HG03159 (cell line): ENCODE measurements at regions not wholly inside any gene's neighbourhood (a gene's known extent, or its start where the extent isn't known, plus 50 kb on each side); places are given as distances from the start of the nearest gene placed in this dataset.
"Not testable (repeated sequence)": the region's sequence is repeated elsewhere in the genome, so short reads cannot be mapped to it uniquely, and the experiment has no call there.

Source experiments
- ATAC-seq: cut with Tn5 transposase; IDR thresholded peaks from one replicate; pipeline ENCODE4 v1.9.1; 2021; ENCODE audit warnings: mild to moderate bottlenecking, moderate library complexity; ENCODE audit not compliant: unreplicated experiment

DNA sequence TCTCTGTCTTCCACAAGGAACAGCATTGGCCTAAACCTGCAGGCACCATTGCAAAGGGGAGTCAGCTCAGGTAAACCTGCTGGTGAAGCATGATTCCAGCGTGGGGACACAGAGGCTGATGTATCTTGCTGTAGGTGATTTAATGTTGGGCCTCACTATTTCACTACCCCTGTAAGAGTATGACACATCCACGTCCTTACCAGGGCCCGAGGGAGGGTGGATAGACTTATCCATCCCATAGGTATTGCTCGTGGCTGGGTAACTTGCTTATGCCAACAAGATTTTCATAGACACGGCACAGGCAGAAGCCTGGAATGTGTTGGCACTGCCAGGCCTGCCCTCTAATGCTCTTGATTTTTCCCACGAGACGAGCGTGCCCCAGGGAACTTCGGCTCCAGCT lies 107.4 kb upstream of the SULF2 start:
- not testable (repeated sequence) for ATAC-seq

DNA sequence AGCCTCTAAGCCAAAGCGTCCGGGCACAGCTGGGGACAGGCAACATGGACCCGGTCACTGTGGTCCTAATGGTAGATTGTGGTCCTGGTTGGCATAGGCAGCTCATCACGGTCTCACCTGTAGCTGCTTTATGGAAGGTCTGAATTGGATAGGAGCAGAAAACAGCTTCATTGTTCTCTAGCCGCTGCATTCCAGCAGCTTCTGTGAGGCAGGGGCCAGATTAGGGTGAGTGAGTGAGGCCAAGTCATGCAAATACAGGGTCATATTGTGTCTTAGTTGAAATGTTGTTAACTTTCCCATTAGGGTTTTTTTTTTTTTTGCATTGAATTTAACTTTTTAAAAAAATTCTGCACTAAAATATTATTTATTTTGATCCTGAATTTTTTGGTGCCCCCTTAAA lies 105.4 kb upstream of the SULF2 start:
- ATAC-seq = not testable (repeated sequence)

GRCh38 chr20:47889751-47890150 lies 104.5 kb upstream of the SULF2 start:
- not testable (repeated sequence) for ATAC-seq

DNA sequence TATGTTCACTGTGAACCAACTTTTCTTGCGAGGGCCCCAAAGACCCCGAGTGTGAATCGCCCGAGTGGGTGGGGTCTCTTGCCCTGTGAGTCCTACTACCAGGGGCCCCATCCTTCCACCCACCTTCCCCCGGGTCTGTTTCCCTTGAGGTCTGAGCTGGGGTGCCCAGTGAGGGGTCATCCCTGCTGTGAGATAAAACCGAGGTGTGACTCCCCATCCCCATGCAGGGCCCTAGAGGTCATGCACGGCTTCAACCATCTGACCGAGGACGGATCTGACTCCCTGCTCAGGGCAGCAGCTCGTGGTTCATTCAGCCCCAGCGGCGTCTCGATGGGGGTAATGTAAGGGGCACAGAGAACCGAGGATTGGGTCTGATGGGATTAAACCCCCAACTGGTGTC lies 103.1 kb upstream of the SULF2 start:
- no peak for ATAC-seq

GRCh38 chr20:47887477-47888080 lies 102.3 kb upstream of the SULF2 start:
- ATAC-seq = no peak

GRCh38 chr20:47887064-47887463 lies 101.8 kb upstream of the SULF2 start:
- ATAC-seq = no peak

DNA sequence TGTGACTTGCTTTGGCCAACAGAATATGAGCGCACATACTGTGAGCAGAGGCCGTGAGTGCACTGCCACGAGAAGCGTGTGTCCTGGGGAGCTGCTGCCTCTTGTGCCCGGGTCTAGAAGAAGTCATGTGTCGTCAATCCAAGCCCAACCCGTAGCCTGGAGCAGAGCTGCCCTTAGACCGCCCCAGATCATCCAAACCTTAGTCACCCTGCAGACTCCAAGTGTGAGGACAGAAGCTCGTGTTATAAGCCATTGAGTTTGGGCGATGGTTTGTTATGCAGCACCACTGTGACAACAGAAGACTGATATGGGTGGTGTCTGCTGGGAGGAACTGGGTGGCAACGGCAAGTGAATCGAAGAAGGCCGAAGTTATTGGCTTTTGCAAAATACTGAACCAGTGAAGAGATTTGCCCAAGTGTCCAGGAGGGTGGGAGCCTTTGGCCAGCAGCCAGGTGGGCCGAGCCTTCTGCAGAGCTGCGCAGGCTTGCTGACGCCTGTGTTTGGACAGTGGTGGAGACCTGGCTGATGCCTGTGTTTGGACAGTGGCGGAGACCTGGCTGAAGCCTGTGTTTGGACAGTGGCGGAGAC lies 101.3 kb upstream of the SULF2 start:
- no peak for ATAC-seq

GRCh38 chr20:47885909-47886453 lies 100.7 kb upstream of the SULF2 start:
- no peak for ATAC-seq

DNA sequence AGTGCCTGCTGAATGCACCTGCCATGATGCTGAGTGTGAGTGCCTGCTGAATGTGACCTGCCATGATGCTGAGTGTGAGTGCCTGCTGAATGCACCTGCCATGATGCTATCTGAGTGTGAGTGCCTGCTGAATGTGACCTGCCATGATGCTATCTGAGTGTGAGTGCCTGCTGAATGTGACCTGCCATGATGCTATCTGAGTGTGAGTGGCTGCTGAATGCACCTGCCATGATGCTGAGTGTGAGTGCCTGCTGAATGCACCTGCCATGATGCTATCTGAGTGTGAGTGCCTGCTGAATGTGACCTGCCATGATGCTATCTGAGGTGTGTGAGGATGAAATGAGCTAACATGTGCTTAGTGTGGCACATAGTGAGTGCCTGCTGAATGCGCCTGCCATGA lies 98.7 kb upstream of the SULF2 start:
- not testable (repeated sequence) for ATAC-seq

DNA sequence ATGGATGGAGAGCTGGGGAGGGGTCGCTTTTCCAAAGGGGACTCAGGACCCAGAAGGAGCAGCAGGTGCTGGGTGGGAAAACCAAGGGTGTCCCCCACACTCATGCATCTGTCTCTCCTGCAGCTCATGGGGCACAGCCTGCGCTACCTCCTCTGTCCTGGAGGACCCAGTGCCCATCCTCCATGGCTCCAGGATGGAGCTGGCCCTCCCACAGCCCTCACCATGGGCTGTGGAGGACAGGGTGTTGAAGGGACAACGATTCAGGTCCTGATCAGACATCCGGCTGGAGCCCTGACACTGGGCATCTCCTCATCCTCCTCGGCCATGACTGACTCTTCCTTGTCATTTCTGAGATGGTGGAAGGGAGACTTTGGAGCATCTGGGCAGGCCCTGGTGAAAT lies 97.9 kb upstream of the SULF2 start:
- ATAC-seq = no peak

GRCh38 chr20:47879771-47880170 lies 94.5 kb upstream of the SULF2 start:
- no peak for ATAC-seq

GRCh38 chr20:47878601-47879027 lies 93.3 kb upstream of the SULF2 start:
- ATAC-seq = no peak

GRCh38 chr20:47876311-47877088 lies 91.2 kb upstream of the SULF2 start:
- no peak for ATAC-seq

- no peak for ATAC-seq
These were observed 90.2 kb upstream of the SULF2 start for GRCh38 chr20:47875297-47876025.

GRCh38 chr20:47872341-47872740 lies 87.1 kb upstream of the SULF2 start:
- ATAC-seq = no peak

- ATAC-seq = no peak
These were observed 85.2 kb upstream of the SULF2 start for GRCh38 chr20:47870475-47870874.

DNA sequence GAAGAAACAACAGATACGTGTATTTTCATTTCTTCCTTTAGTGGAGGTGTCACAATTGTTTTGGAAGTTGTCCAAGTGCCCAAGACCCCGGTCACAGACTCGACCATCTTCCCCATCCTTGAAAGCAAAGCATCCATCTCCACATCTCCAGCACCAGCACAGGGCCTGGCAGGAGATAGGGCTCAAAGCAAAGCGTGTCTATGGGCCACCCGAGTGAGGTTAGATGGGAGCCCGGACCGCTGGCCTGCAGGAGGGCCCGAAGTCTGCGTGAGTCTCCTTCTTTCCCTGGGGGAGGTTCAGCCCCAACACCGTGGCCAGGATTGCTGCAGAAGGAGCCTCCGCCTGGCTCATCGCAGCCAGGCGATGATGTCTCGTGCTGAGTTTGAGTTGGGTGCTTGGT lies 83.5 kb upstream of the SULF2 start:
- ATAC-seq = no peak

DNA sequence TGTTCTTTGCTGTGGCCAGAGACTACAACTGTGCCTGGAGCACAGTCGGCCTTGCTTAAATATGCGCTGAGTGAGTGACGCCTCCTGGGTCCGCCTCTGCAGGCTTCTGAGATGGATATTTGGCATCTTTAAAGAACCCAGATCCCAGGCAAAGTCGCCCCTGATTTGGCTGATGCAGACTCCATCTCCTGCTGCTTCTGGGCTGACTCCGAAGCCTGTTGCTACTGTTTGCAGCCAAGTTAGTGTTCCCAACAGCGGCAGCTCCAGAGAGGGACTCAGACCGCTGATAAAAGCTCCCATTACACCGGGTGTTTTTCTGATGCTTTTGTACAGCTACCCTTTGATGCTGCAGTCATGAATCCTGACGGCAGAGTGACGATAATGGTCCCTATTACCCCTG lies 83.0 kb upstream of the SULF2 start:
- ATAC-seq = no peak

- no peak for ATAC-seq
These were observed 82.5 kb upstream of the SULF2 start for GRCh38 chr20:47867831-47868230.

DNA sequence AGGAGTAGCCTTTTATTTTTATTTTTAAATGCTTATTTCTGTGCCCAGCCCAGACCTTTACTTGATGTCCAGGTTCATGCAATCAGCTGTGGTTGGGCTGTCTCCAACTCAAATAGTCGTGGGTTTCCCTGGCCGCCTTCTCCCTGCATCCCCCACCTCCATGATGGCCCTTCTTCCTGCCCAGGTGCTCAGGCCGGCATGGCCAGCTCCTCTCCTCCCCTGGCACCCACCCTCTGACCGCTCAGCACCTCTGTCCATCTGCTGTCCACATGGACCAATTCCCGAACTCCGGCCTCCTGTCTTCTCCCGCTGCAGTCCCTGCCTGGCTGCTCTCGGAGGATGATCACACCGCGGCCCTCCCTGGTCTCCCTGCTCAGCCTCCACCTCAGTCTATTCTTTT lies 81.2 kb upstream of the SULF2 start:
- ATAC-seq = no peak

DNA sequence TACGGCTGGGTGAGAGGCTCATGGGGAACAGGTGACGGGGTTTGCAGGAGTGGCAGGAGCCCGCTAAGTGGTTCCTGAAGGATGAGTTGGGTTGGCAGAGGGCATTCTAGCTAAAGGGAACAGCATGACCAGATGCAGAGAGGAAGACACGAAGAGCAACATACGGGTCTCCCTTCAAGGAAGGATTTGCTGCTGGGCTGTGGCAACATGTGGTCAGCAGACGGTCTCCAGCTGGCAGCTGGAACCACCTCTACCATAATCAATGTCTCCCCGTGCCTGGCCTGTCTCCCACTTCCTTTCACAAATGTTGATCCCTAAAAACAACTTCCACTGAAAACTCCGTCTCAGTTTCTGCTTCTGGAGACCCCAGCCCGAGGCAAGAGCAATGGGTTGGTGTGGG lies 80.6 kb upstream of the SULF2 start:
- no peak for ATAC-seq
